Liver (tissue), 8 donors: ENCODE measurements at regions not wholly inside any gene's neighbourhood (a gene's known extent, or its start where the extent isn't known, plus 50 kb on each side); places are given as distances from the start of the nearest gene placed in this dataset.

Source experiments
- DNase-seq: peaks from one replicate; pipeline ENCODE4 v3.0.0-alpha.2; 2017; ENCODE audit warnings: low spot score
- H3K27ac ChIP-seq, 2 donors: one replicate each; pipeline ENCODE4 v1.7.0; 2013; ENCODE audit warnings: inconsistent platforms in 2 of 2, low read length in 2 of 2, control low read depth in 1 of 2, low read depth in 1 of 2, mild to moderate bottlenecking in 1 of 2
- H3K27me3 ChIP-seq, 4 donors: one replicate each; pipeline versions ENCODE4 v1.6.1 to v1.7.0; 2013; ENCODE audit warnings: low read length in 3 of 4, inconsistent platforms in 1 of 4, mild to moderate bottlenecking in 1 of 4, moderate library complexity in 1 of 4; ENCODE audit not compliant: control insufficient read depth in 4 of 4, insufficient read depth in 4 of 4
- H3K36me3 ChIP-seq, 4 donors: one replicate each; pipeline versions ENCODE4 v1.6.1 to v1.7.0; 2013; ENCODE audit warnings: low read length in 3 of 4, mild to moderate bottlenecking in 3 of 4, low read depth in 1 of 4, moderate library complexity in 1 of 4; ENCODE audit not compliant: control insufficient read depth in 4 of 4, insufficient read depth in 3 of 4
- H3K4me1 ChIP-seq, 4 donors: one replicate each; pipeline versions ENCODE4 v1.6.1 to v1.7.0; 2013; ENCODE audit warnings: low read length in 3 of 4, mild to moderate bottlenecking in 3 of 4, moderate library complexity in 1 of 4; ENCODE audit not compliant: control insufficient read depth in 4 of 4, insufficient read depth in 4 of 4
- H3K4me3 ChIP-seq, 3 donors: one replicate each; pipeline versions ENCODE4 v1.6.1 to v1.7.0; 2013; ENCODE audit warnings: low read length in 3 of 3, control low read depth in 1 of 3, low read depth in 1 of 3, mild to moderate bottlenecking in 1 of 3
- H3K9ac ChIP-seq, 2 donors: one replicate each; pipeline ENCODE4 v1.7.0; 2013; ENCODE audit warnings: low read length in 2 of 2, mild to moderate bottlenecking in 2 of 2, moderate library complexity in 2 of 2, control low read depth in 1 of 2, low read depth in 1 of 2
- H3K9me3 ChIP-seq, 4 donors: one replicate each; pipeline versions ENCODE4 v1.6.1 to v1.7.0; 2013; ENCODE audit warnings: low read length in 3 of 4; ENCODE audit not compliant: control insufficient read depth in 4 of 4
- EGR1 ChIP-seq, 2 donors: IDR thresholded peaks; 2 replicates each; pipeline ENCODE4 v1.6.1; 2016 to 2018; ENCODE audit warnings: antibody characterized with exemption in 2 of 2, low read depth in 2 of 2
- FOXA1 ChIP-seq: IDR thresholded peaks from 2 replicates; pipeline ENCODE4 v1.6.1; 2016; ENCODE audit warnings: antibody characterized with exemption
- FOXA2 ChIP-seq: IDR thresholded peaks from 2 replicates; pipeline ENCODE4 v1.6.1; 2016; ENCODE audit warnings: antibody characterized with exemption
- GABPA ChIP-seq, 2 donors: IDR thresholded peaks in 1 of 2; conservative IDR thresholded peaks in 1 of 2; 2 replicates each; pipeline ENCODE4 v1.6.1; 2016; ENCODE audit warnings: antibody characterized with exemption in 2 of 2, mild to moderate bottlenecking in 1 of 2, moderate library complexity in 1 of 2
- HNF4A ChIP-seq, 2 donors: conservative IDR thresholded peaks; 2 replicates each; pipeline ENCODE4 v1.6.1; 2016; ENCODE audit warnings: antibody characterized with exemption in 2 of 2, mild to moderate bottlenecking in 2 of 2
- HNF4G ChIP-seq: IDR thresholded peaks from 2 replicates; pipeline ENCODE4 v1.6.1; 2016; ENCODE audit warnings: antibody characterized with exemption
- JUND ChIP-seq, 2 donors: IDR thresholded peaks; 2 replicates each; pipeline ENCODE4 v1.6.1; 2016; ENCODE audit warnings: antibody characterized with exemption in 2 of 2
- NR2F2 ChIP-seq: IDR thresholded peaks from 2 replicates; pipeline ENCODE4 v1.6.1; 2016; ENCODE audit warnings: antibody characterized with exemption
- RAD21 ChIP-seq, 2 donors: IDR thresholded peaks; 2 replicates each; pipeline ENCODE4 v1.6.1; 2016; ENCODE audit warnings: antibody characterized with exemption in 2 of 2, mild to moderate bottlenecking in 2 of 2
- RXRA ChIP-seq, 2 donors: IDR thresholded peaks; 2 replicates each; pipeline ENCODE4 v1.6.1; 2017 to 2018; ENCODE audit warnings: antibody characterized with exemption in 2 of 2, mild to moderate bottlenecking in 1 of 2
- SP1 ChIP-seq: IDR thresholded peaks from 2 replicates; pipeline ENCODE4 v1.6.1; 2018; ENCODE audit warnings: antibody characterized with exemption, mild to moderate bottlenecking
- TAF1 ChIP-seq: conservative IDR thresholded peaks from 2 replicates; pipeline ENCODE4 v1.6.1; 2016; ENCODE audit warnings: antibody characterized with exemption, mild to moderate bottlenecking
- YY1 ChIP-seq: IDR thresholded peaks from 2 replicates; pipeline ENCODE4 v1.6.1; 2016; ENCODE audit warnings: antibody characterized with exemption, mild to moderate bottlenecking
- WGBS: extraction: QIAGEN DNeasy Blood & Tissue Kit; methylation state at CpG from one replicate; pipeline ENCODE4 v1.1.7; 2013; 5-methylcytosine and 5-hydroxymethylcytosine counted together
- TF ChIP-seq, protein P1 (sequence below): fragments of 150-350 bp; IDR thresholded peaks from 2 replicates; pipeline ENCODE4 v1.5.1; 2017; ENCODE audit warnings: improper control_type of control experiment, low read depth, low read length; ENCODE audit not compliant: missing input control
- TF ChIP-seq, protein P2 (sequence below): IDR thresholded peaks from 2 replicates; pipeline ENCODE4 v1.6.1; 2016; ENCODE audit warnings: antibody characterized with exemption
- TF ChIP-seq, protein P3 (sequence below): IDR thresholded peaks from 2 replicates; pipeline ENCODE4 v1.6.1; 2016; ENCODE audit warnings: antibody characterized with exemption
- TF ChIP-seq, protein P4 (sequence below): IDR thresholded peaks from 2 replicates; pipeline ENCODE4 v1.6.1; 2016; ENCODE audit warnings: antibody characterized with exemption
- TF ChIP-seq, protein P5 (sequence below): IDR thresholded peaks from 2 replicates; pipeline ENCODE4 v1.6.1; 2016; ENCODE audit warnings: antibody characterized with exemption, mild to moderate bottlenecking
- donor health status: healthy.
- donor health status: healthy.
- donor health status: healthy.
- donor health status: healthy.
- donor health status: healthy.

DNA sequence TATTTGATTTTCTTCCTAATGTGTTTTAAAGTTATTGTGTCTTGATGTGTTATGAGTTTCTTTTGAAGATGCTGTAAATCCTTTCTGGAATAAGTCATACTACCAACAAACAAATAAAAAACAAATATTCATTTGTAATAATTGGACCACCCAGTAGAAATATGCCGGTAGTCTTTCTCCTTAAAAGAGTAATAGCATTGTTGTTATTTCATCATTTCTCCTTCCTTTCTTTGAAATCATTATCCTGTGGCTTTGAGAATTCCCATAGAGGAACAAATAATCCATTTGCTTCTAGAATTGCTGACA is 169.4 kb downstream of the NNT start:
- Histone ChIP-seq H3K4me3 (no peak overlapping the region), H3K27me3 (no peaks in the 10 kb centered on the region), H3K36me3 (no peaks in the 10 kb centered on the region), H3K9ac (no peak overlapping the region), H3K9me3 (no peaks in the 10 kb centered on the region), H3K27ac (no peak overlapping the region), H3K4me1 (no peaks in the 10 kb centered on the region)
- TF ChIP-seq FOXA2 = no peak
- TF ChIP-seq, protein P1, sequence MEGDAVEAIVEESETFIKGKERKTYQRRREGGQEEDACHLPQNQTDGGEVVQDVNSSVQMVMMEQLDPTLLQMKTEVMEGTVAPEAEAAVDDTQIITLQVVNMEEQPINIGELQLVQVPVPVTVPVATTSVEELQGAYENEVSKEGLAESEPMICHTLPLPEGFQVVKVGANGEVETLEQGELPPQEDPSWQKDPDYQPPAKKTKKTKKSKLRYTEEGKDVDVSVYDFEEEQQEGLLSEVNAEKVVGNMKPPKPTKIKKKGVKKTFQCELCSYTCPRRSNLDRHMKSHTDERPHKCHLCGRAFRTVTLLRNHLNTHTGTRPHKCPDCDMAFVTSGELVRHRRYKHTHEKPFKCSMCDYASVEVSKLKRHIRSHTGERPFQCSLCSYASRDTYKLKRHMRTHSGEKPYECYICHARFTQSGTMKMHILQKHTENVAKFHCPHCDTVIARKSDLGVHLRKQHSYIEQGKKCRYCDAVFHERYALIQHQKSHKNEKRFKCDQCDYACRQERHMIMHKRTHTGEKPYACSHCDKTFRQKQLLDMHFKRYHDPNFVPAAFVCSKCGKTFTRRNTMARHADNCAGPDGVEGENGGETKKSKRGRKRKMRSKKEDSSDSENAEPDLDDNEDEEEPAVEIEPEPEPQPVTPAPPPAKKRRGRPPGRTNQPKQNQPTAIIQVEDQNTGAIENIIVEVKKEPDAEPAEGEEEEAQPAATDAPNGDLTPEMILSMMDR = no peak
- no peak for TF ChIP-seq NR2F2
- TF ChIP-seq JUND (IDR thresholded peaks at IDR 0.05) = no peak
- TF ChIP-seq YY1 = no peak
- TF ChIP-seq SP1 = no peak
- TF ChIP-seq GABPA (IDR thresholded peaks at IDR 0.05 in 1 of 2, conservative IDR thresholded peaks at IDR 0.05 in 1 of 2) = no peak
- no peak for TF ChIP-seq EGR1 (IDR thresholded peaks at IDR 0.05; ENCODE audit: low read depth in 2 of 2)
- no peak for TF ChIP-seq HNF4G
- no peak for TF ChIP-seq RXRA (IDR thresholded peaks at IDR 0.05)
- TF ChIP-seq, protein P2, sequence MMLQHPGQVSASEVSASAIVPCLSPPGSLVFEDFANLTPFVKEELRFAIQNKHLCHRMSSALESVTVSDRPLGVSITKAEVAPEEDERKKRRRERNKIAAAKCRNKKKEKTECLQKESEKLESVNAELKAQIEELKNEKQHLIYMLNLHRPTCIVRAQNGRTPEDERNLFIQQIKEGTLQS = no peak
- TF ChIP-seq HNF4A (conservative IDR thresholded peaks at IDR 0.05) = no peak
- no peak for TF ChIP-seq FOXA1
- no peak for TF ChIP-seq RAD21 (IDR thresholded peaks at IDR 0.05)
- TF ChIP-seq, protein P3, sequence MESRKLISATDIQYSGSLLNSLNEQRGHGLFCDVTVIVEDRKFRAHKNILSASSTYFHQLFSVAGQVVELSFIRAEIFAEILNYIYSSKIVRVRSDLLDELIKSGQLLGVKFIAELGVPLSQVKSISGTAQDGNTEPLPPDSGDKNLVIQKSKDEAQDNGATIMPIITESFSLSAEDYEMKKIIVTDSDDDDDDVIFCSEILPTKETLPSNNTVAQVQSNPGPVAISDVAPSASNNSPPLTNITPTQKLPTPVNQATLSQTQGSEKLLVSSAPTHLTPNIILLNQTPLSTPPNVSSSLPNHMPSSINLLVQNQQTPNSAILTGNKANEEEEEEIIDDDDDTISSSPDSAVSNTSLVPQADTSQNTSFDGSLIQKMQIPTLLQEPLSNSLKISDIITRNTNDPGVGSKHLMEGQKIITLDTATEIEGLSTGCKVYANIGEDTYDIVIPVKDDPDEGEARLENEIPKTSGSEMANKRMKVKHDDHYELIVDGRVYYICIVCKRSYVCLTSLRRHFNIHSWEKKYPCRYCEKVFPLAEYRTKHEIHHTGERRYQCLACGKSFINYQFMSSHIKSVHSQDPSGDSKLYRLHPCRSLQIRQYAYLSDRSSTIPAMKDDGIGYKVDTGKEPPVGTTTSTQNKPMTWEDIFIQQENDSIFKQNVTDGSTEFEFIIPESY = no peak
- TF ChIP-seq, protein P4, sequence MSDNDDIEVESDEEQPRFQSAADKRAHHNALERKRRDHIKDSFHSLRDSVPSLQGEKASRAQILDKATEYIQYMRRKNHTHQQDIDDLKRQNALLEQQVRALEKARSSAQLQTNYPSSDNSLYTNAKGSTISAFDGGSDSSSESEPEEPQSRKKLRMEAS = no peak
- TF ChIP-seq, protein P5, sequence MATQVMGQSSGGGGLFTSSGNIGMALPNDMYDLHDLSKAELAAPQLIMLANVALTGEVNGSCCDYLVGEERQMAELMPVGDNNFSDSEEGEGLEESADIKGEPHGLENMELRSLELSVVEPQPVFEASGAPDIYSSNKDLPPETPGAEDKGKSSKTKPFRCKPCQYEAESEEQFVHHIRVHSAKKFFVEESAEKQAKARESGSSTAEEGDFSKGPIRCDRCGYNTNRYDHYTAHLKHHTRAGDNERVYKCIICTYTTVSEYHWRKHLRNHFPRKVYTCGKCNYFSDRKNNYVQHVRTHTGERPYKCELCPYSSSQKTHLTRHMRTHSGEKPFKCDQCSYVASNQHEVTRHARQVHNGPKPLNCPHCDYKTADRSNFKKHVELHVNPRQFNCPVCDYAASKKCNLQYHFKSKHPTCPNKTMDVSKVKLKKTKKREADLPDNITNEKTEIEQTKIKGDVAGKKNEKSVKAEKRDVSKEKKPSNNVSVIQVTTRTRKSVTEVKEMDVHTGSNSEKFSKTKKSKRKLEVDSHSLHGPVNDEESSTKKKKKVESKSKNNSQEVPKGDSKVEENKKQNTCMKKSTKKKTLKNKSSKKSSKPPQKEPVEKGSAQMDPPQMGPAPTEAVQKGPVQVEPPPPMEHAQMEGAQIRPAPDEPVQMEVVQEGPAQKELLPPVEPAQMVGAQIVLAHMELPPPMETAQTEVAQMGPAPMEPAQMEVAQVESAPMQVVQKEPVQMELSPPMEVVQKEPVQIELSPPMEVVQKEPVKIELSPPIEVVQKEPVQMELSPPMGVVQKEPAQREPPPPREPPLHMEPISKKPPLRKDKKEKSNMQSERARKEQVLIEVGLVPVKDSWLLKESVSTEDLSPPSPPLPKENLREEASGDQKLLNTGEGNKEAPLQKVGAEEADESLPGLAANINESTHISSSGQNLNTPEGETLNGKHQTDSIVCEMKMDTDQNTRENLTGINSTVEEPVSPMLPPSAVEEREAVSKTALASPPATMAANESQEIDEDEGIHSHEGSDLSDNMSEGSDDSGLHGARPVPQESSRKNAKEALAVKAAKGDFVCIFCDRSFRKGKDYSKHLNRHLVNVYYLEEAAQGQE = no peak
- TF ChIP-seq TAF1 = no peak
- no peak for DNase-seq
- WGBS = 31% methylated on average over 1 of the region's 1 CpG

DNA sequence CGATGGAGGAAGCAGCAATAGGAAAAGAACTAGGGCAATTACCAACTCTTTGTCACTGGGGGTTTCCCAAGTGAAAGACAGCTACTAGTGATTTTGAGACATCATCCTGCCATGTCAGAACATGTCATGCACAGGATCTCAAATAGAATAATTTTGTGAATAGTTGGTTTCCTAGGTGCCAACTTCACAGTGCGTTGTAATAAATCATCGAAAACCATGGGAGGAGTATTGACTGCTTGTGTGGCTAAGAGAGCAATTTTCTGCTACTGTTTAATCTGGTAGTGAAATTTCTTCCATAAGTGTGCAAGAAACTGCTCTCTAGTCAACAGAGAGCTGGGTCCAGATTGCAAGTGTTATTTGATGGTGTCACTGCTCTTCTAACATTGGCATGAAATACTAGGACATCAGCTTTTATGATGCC is 168.6 kb downstream of the NNT start:
- Histone ChIP-seq H3K27me3 (no peaks in the 10 kb centered on the region), H3K9me3 (no peaks in the 10 kb centered on the region), H3K27ac (no peak overlapping the region), H3K4me1 (no peaks in the 10 kb centered on the region), H3K9ac (no peak overlapping the region), H3K4me3 (no peak overlapping the region), H3K36me3 (no peaks in the 10 kb centered on the region)
- no peak for DNase-seq
- 92% methylated on average over 3 of the region's 3 CpGs for WGBS
- TF ChIP-seq YY1 (no peak), TAF1 (no peak), GABPA (IDR thresholded peaks at IDR 0.05 in 1 of 2, conservative IDR thresholded peaks at IDR 0.05 in 1 of 2) (no peak), RXRA (IDR thresholded peaks at IDR 0.05) (no peak), NR2F2 (no peak)
- TF ChIP-seq, protein P2 = no peak
- TF ChIP-seq, protein P1 = no peak
